Loucy (cell line): ENCODE measurements at regions not wholly inside any gene's neighbourhood (a gene's known extent, or its start where the extent isn't known, plus 50 kb on each side); places are given as distances from the start of the nearest gene placed in this dataset.

Experiments
- CTCF ChIP-seq: fragments of 200-600 bp; sonication (generic); conservative IDR thresholded peaks from 2 replicates; pipeline ENCODE4 v1.5.1; 2014; ENCODE audit warnings: mild to moderate bottlenecking, antibody characterized with exemption, low read length
- EZH2phosphoT487 ChIP-seq: fragments of 200-600 bp; IDR thresholded peaks from 2 replicates; pipeline ENCODE4 v1.6.1; 2018; ENCODE audit warnings: antibody characterized with exemption, mild to moderate bottlenecking, moderate library complexity, borderline replicate concordance

GRCh38 chr5:148953711-148954110 lies 109.2 kb downstream of the SH3TC2 start:
- TF ChIP-seq CTCF, result no peak
- TF ChIP-seq EZH2phosphoT487, result no peak
